SK-N-SH (cell line): ENCODE measurements at regions not wholly inside any gene's neighbourhood (a gene's known extent, or its start where the extent isn't known, plus 50 kb on each side); places are given as distances from the start of the nearest gene placed in this dataset.

Experiments
- CTCF ChIA-PET: fragments of 300-600, 350-600 bp; formaldehyde crosslinking; extraction: SDS; loops from one replicate; lab custom pipeline; 2021; lab: Yijun Ruan, JAX
- POLR2A ChIA-PET: fragments of 350-600 bp; sonication (Branson Sonifier 250); formaldehyde crosslinking; extraction: SDS; loops from one replicate; lab custom pipeline; 2020; ENCODE audit warnings: antibody characterized with exemption, inconsistent platforms; lab: Yijun Ruan, JAX
- DNase-seq: peaks from one replicate; pipeline ENCODE4 v3.0.0; 2012
- H2AFZ ChIP-seq: fragments of 200-600 bp; sonication (generic); 2 replicates; pipeline ENCODE4 v1.8.1; 2016; ENCODE audit warnings: antibody characterized with exemption, mild to moderate bottlenecking, low read depth
- H3F3A ChIP-seq: fragments of 200-600 bp; sonication (generic); replicated peaks from 2 replicates; pipeline ENCODE3; 2016; ENCODE audit warnings: antibody characterized with exemption, mild to moderate bottlenecking; ENCODE audit not compliant: insufficient read depth
- H3K27ac ChIP-seq, 2 experiments: fragments of 200-500 bp in 1 of 2; fragments of 200-600 bp in 1 of 2; sonication (Bioruptor generic) in 1 of 2; sonication (generic), shearing (Covaris generic) in 1 of 2; 2 replicates each; pipeline versions ENCODE4 v1.5.1 to v1.6.1; 2014 to 2016; ENCODE audit warnings: low read depth in 2 of 2, inconsistent platforms in 1 of 2, low read length in 1 of 2, mild to moderate bottlenecking in 1 of 2, mixed read lengths in 1 of 2
- H3K27me3 ChIP-seq: fragments of 200-600 bp; sonication (generic), shearing (Covaris generic); 2 replicates; pipeline ENCODE4 v1.6.1; 2016; ENCODE audit warnings: mixed run types; ENCODE audit not compliant: insufficient read depth
- H3K36me3 ChIP-seq, 2 experiments: fragments of 200-500 bp in 1 of 2; fragments of 200-600 bp in 1 of 2; sonication (Bioruptor generic) in 1 of 2; sonication (generic) in 1 of 2; replicated peaks in 1 of 2; 2 replicates each; pipeline versions ENCODE3 to v1.5.1; 2014 to 2016; ENCODE audit warnings: low read length in 1 of 2, mild to moderate bottlenecking in 1 of 2; ENCODE audit not compliant: insufficient read depth in 2 of 2, control insufficient read depth in 1 of 2
- H3K4me1 ChIP-seq, 2 experiments: fragments of 200-500 bp in 1 of 2; fragments of 200-600 bp in 1 of 2; sonication (Bioruptor generic) in 1 of 2; sonication (generic), shearing (Covaris generic) in 1 of 2; 2 replicates each; pipeline versions ENCODE4 v1.5.1 to v1.6.1; 2014 to 2016; ENCODE audit warnings: low read depth in 1 of 2, low read length in 1 of 2, mixed run types in 1 of 2; ENCODE audit not compliant: insufficient read depth in 2 of 2, control insufficient read depth in 1 of 2
- H3K4me2 ChIP-seq: fragments of 200-600 bp; sonication (generic), shearing (Covaris generic); 2 replicates; pipeline ENCODE4 v1.6.1; 2017; ENCODE audit warnings: mixed run types
- H3K4me3 ChIP-seq, 2 experiments: fragments of 200-500 bp in 1 of 2; fragments of 200-600 bp in 1 of 2; sonication (Bioruptor generic) in 1 of 2; sonication (generic), shearing (Covaris generic) in 1 of 2; 2 replicates each; pipeline versions ENCODE4 v1.5.1 to v1.8.1; 2014 to 2016; ENCODE audit warnings: low read depth in 2 of 2, inconsistent platforms in 1 of 2, low read length in 1 of 2, mild to moderate bottlenecking in 1 of 2, mixed read lengths in 1 of 2, moderate library complexity in 1 of 2
- H3K79me2 ChIP-seq: fragments of 200-600 bp; sonication (generic); 2 replicates; pipeline ENCODE4 v1.8.1; 2017; ENCODE audit warnings: mild to moderate bottlenecking; ENCODE audit not compliant: insufficient read depth
- H3K9ac ChIP-seq: fragments of 200-600 bp; sonication (generic); 2 replicates; pipeline ENCODE4 v1.6.1; 2017; ENCODE audit warnings: mixed run types
- H3K9me2 ChIP-seq: fragments of 200-600 bp; sonication (generic); 2 replicates; pipeline ENCODE4 v1.6.1; 2017; ENCODE audit warnings: mixed run types
- H3K9me3 ChIP-seq: fragments of 200-600 bp; sonication (generic); 2 replicates; pipeline ENCODE4 v1.6.1; 2017; ENCODE audit warnings: mixed run types, mild to moderate bottlenecking, moderate library complexity
- H4K20me1 ChIP-seq: fragments of 200-600 bp; sonication (generic); 2 replicates; pipeline ENCODE4 v1.6.1; 2017; ENCODE audit warnings: mild to moderate bottlenecking, mixed run types; ENCODE audit not compliant: insufficient read depth
- CHD2 ChIP-seq: fragments of 150-350 bp; IDR thresholded peaks from 2 replicates; pipeline ENCODE4 v1.6.1; 2018; ENCODE audit warnings: low read length; ENCODE audit not compliant: partially characterized antibody
- EP300 ChIP-seq, 2 experiments: IDR thresholded peaks; 2 replicates each; pipeline versions ENCODE4 v1.4.0 to v1.6.1; 2012; ENCODE audit warnings: borderline replicate concordance in 1 of 2, low read depth in 1 of 2, low read length in 1 of 2
- EZH2phosphoT487 ChIP-seq: fragments of 200-600 bp; sonication (generic); IDR thresholded peaks from 2 replicates; pipeline ENCODE4 v1.6.1; 2017; ENCODE audit warnings: low read depth, mixed run types, mild to moderate bottlenecking, antibody characterized with exemption, moderate library complexity, borderline replicate concordance
- FOXJ3 ChIP-seq: sonication (generic); formaldehyde crosslinking; IDR thresholded peaks from 2 replicates; pipeline ENCODE4 v1.5.1; 2020; ENCODE audit warnings: mild to moderate bottlenecking, missing genetic modification reagents
- GABPA ChIP-seq: IDR thresholded peaks from 2 replicates; pipeline ENCODE4 v1.4.0; 2012; ENCODE audit warnings: low read depth, mild to moderate bottlenecking
- GATA2 ChIP-seq: sonication (generic); formaldehyde crosslinking; IDR thresholded peaks from 2 replicates; pipeline ENCODE4 v1.5.0; 2020; ENCODE audit warnings: mild to moderate bottlenecking, missing genetic modification reagents
- JUND ChIP-seq: IDR thresholded peaks from 2 replicates; pipeline ENCODE4 v1.4.0; 2012
- NRF1 ChIP-seq: IDR thresholded peaks from 2 replicates; pipeline ENCODE4 v1.6.1; 2012; ENCODE audit warnings: low read depth, mild to moderate bottlenecking, low read length
- POLR2AphosphoS5 ChIP-seq: IDR thresholded peaks from 2 replicates; pipeline ENCODE4 v1.6.1; 2012; ENCODE audit warnings: low read depth, low read length
- RAD21 ChIP-seq: IDR thresholded peaks from 2 replicates; pipeline ENCODE4 v1.6.1; 2012; ENCODE audit warnings: mild to moderate bottlenecking, low read length
- RXRA ChIP-seq: IDR thresholded peaks from 2 replicates; pipeline ENCODE4 v1.4.0; 2012; ENCODE audit warnings: low read depth, mild to moderate bottlenecking, borderline replicate concordance
- WGBS: methylation state at CpG from one replicate; pipeline ENCODE4 v1.1.6; 2017; ENCODE audit warnings: low lambda C conversion rate; 5-methylcytosine and 5-hydroxymethylcytosine counted together
- TF ChIP-seq, protein P1 (sequence below): fragments of 150-350 bp; IDR thresholded peaks from 2 replicates; pipeline ENCODE4 v1.6.1; 2016; ENCODE audit warnings: mild to moderate bottlenecking, low read depth, low read length
- TF ChIP-seq, protein P2 (sequence below): IDR thresholded peaks from 2 replicates; pipeline ENCODE4 v1.4.0; 2012; ENCODE audit warnings: low read depth
- TF ChIP-seq, protein P3 (sequence below): IDR thresholded peaks from 2 replicates; pipeline ENCODE4; 2012
- TF ChIP-seq, protein P4 (sequence below): IDR thresholded peaks from 2 replicates; pipeline ENCODE4 v1.6.1; 2012; ENCODE audit warnings: mild to moderate bottlenecking, low read depth, low read length, moderate library complexity

DNA sequence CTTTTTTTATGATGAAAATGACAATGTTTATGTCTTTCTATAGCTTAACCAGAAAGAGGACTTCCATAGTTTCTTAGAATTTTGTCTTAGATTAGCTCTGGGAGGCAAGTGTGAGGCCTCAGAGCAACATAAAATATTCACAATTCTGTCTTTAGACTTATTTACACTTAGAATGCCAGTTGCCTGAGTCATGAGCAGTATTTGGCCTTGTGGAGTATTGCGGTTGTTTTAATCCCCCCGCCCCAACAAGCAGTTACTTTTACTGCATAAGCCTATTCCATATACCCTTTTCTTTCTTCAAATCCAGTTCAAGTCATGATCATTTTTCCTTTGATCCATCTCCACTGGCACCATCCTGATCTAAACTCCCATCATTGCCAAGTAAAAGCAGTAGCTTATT, 198.0 kb upstream of the EGFLAM start:
- H3K9me3 ChIP-seq = no peaks in the 10 kb centered on the region
- no peaks in the 10 kb centered on the region for H3K36me3 ChIP-seq
- no peak for DNase-seq
- H3K27ac ChIP-seq = no peak overlapping the region
- H3K9me2 ChIP-seq = no peaks in the 10 kb centered on the region; the same call in 1 of the 2 replicates
- H3K4me1 ChIP-seq = no peaks in the 10 kb centered on the region
- no peak overlapping the region for H3K9ac ChIP-seq
- no peak overlapping the region for H3K4me2 ChIP-seq
- no peak overlapping the region for H2AFZ ChIP-seq
- TF ChIP-seq GABPA (no peak), RXRA (no peak), POLR2AphosphoS5 (no peak), JUND (no peak), GATA2 (no peak), EZH2phosphoT487 (no peak), EP300 (IDR thresholded peaks at IDR 0.05; ENCODE audit: borderline replicate concordance in 1 of 2, low read depth in 1 of 2, low read length in 1 of 2) (no peak), FOXJ3 (CRISPR knock-in tag) (no peak), RAD21 (no peak), NRF1 (no peak), CHD2 (no peak)
- TF ChIP-seq, protein P1, sequence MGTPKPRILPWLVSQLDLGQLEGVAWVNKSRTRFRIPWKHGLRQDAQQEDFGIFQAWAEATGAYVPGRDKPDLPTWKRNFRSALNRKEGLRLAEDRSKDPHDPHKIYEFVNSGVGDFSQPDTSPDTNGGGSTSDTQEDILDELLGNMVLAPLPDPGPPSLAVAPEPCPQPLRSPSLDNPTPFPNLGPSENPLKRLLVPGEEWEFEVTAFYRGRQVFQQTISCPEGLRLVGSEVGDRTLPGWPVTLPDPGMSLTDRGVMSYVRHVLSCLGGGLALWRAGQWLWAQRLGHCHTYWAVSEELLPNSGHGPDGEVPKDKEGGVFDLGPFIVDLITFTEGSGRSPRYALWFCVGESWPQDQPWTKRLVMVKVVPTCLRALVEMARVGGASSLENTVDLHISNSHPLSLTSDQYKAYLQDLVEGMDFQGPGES = no peak
- TF ChIP-seq, protein P2, sequence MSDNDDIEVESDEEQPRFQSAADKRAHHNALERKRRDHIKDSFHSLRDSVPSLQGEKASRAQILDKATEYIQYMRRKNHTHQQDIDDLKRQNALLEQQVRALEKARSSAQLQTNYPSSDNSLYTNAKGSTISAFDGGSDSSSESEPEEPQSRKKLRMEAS = no peak
- TF ChIP-seq, protein P3, sequence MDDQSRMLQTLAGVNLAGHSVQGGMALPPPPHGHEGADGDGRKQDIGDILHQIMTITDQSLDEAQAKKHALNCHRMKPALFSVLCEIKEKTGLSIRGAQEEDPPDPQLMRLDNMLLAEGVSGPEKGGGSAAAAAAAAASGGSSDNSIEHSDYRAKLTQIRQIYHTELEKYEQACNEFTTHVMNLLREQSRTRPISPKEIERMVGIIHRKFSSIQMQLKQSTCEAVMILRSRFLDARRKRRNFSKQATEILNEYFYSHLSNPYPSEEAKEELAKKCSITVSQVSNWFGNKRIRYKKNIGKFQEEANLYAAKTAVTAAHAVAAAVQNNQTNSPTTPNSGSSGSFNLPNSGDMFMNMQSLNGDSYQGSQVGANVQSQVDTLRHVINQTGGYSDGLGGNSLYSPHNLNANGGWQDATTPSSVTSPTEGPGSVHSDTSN = no peak
- TF ChIP-seq, protein P4, sequence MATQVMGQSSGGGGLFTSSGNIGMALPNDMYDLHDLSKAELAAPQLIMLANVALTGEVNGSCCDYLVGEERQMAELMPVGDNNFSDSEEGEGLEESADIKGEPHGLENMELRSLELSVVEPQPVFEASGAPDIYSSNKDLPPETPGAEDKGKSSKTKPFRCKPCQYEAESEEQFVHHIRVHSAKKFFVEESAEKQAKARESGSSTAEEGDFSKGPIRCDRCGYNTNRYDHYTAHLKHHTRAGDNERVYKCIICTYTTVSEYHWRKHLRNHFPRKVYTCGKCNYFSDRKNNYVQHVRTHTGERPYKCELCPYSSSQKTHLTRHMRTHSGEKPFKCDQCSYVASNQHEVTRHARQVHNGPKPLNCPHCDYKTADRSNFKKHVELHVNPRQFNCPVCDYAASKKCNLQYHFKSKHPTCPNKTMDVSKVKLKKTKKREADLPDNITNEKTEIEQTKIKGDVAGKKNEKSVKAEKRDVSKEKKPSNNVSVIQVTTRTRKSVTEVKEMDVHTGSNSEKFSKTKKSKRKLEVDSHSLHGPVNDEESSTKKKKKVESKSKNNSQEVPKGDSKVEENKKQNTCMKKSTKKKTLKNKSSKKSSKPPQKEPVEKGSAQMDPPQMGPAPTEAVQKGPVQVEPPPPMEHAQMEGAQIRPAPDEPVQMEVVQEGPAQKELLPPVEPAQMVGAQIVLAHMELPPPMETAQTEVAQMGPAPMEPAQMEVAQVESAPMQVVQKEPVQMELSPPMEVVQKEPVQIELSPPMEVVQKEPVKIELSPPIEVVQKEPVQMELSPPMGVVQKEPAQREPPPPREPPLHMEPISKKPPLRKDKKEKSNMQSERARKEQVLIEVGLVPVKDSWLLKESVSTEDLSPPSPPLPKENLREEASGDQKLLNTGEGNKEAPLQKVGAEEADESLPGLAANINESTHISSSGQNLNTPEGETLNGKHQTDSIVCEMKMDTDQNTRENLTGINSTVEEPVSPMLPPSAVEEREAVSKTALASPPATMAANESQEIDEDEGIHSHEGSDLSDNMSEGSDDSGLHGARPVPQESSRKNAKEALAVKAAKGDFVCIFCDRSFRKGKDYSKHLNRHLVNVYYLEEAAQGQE = no peak
- ChIA-PET CTCF (no interaction called here), POLR2A (no interaction called here)
- WGBS = 2% methylated on average over 2 of the region's 2 CpGs
- no peaks in the 10 kb centered on the region for H3K79me2 ChIP-seq
- no peak overlapping the region for H3K4me3 ChIP-seq
- H4K20me1 ChIP-seq = no peaks in the 10 kb centered on the region
- H3K27me3 ChIP-seq = no peaks in the 10 kb centered on the region
- H3F3A ChIP-seq = no peaks in the 10 kb centered on the region
